ENCODE measurements at regions not wholly inside any gene's neighbourhood (a gene's known extent, or its start where the extent isn't known, plus 50 kb on each side); places are given as distances from the start of the nearest gene placed in this dataset.

GRCh38 chr2:106695919-106696318 is 190.0 kb downstream of the ST6GAL2 start:
- no peak for TF ChIP-seq POLR2AphosphoS5 (IDR thresholded peaks at IDR 0.05; ENCODE audit: low read depth, low read length)
- no peak for TF ChIP-seq POLR2A (IDR thresholded peaks at IDR 0.05; ENCODE audit: low read depth, low read length)
- no peak for TF ChIP-seq POU2F2 (IDR thresholded peaks at IDR 0.05; ENCODE audit: low read depth, low read length)
